HepG2 (cell line): ENCODE measurements at regions not wholly inside any gene's neighbourhood (a gene's known extent, or its start where the extent isn't known, plus 50 kb on each side); places are given as distances from the start of the nearest gene placed in this dataset.

Experiments
- ATAC-seq: fragments of 200-7000 bp; cut with Tn5 transposase; 3 replicates; pipeline ENCODE4 v1.9.1; 2020; ENCODE audit warnings: mild to moderate bottlenecking, moderate library complexity
- BruUV-seq: library from RNA; stranded (reverse); fragments of 400-500 nt; replicated peaks from 2 replicates; lab custom pipeline; 2021; lab: Mats Ljungman, UMichigan
- CTCF ChIA-PET: fragments of 300-600 bp; formaldehyde crosslinking; extraction: SDS; loops from one replicate; lab custom pipeline; 2021; ENCODE audit warnings: low total read pairs, inconsistent platforms, low intra/inter-chr PET ratio; lab: Yijun Ruan, JAX
- POLR2A ChIA-PET: fragments of 350-600 bp; sonication (Branson Sonifier 250); formaldehyde crosslinking; loops from one replicate; lab custom pipeline; 2020; ENCODE audit warnings: antibody characterized with exemption, inconsistent platforms; lab: Yijun Ruan, JAX
- DNase-seq: peaks from one replicate; pipeline ENCODE4 v3.0.0-alpha.2; 2015; ENCODE audit warnings: low spot score
- FAIRE-seq: peaks from 3 replicates; lab custom pipeline; 2011; peaks lifted over from hg19 to GRCh38; lab: Jason Lieb, UNC
- H2AFZ ChIP-seq: one replicate; pipeline ENCODE4 v1.6.1; 2011; ENCODE audit warnings: low read length, inconsistent platforms
- H3K27ac ChIP-seq: fragments of 300-600 bp; 3 replicates; pipeline ENCODE4 v1.8.0; 2011; ENCODE audit warnings: mixed run types, mild to moderate bottlenecking, mixed read lengths, low read length, inconsistent platforms; ENCODE audit not compliant: insufficient read depth; ENCODE audit errors: extremely low read length
- H3K27me3 ChIP-seq, 2 experiments: fragments of 200-600 bp in 1 of 2; 2 replicates in 1 of 2; 3 replicates in 1 of 2; pipeline versions ENCODE4 v1.6.0 to v1.8.0; 2011; ENCODE audit warnings: low read length in 2 of 2, mild to moderate bottlenecking in 2 of 2, moderate library complexity in 2 of 2, inconsistent platforms in 1 of 2; ENCODE audit not compliant: insufficient read depth in 2 of 2, control insufficient read depth in 1 of 2
- H3K36me3 ChIP-seq, 2 experiments: fragments of 200-600 bp in 1 of 2; replicated peaks in 1 of 2; 2 replicates in 1 of 2; 3 replicates in 1 of 2; pipeline versions ENCODE4 v1.5.1 to v1.8.0; 2011; ENCODE audit warnings: low read length in 2 of 2, inconsistent platforms in 1 of 2; ENCODE audit not compliant: insufficient read depth in 2 of 2, control insufficient read depth in 1 of 2
- H3K4me1 ChIP-seq: 2 replicates; pipeline ENCODE4 v1.5.1; 2012; ENCODE audit warnings: low read length, inconsistent platforms; ENCODE audit not compliant: insufficient read depth
- H3K4me2 ChIP-seq: 2 replicates; pipeline ENCODE4 v1.6.0; 2011; ENCODE audit warnings: low read depth, low read length, inconsistent platforms
- H3K4me3 ChIP-seq, 3 experiments: fragments of 200-600 bp in 1 of 3; sonication (generic), shearing (Covaris generic) in 1 of 3; replicated peaks in 1 of 3; 2 replicates each; pipeline ENCODE4 v1.5.1; 2011 to 2016; ENCODE audit warnings: low read length in 3 of 3, inconsistent platforms in 2 of 3, low read depth in 2 of 3, mild to moderate bottlenecking in 2 of 3, control low read depth in 1 of 3, mixed read lengths in 1 of 3; ENCODE audit not compliant: insufficient read depth in 1 of 3
- H3K79me2 ChIP-seq: one replicate; pipeline ENCODE4 v1.6.1; 2011; ENCODE audit warnings: low read length, inconsistent platforms; ENCODE audit not compliant: insufficient read depth
- H3K9ac ChIP-seq: 2 replicates; pipeline ENCODE4 v1.6.0; 2011; ENCODE audit warnings: mild to moderate bottlenecking, low read depth, low read length, inconsistent platforms; ENCODE audit not compliant: insufficient read depth
- H3K9me3 ChIP-seq: 2 replicates; pipeline ENCODE4 v1.5.1; 2012; ENCODE audit warnings: mild to moderate bottlenecking, low read length
- H4K20me1 ChIP-seq: 2 replicates; pipeline ENCODE4 v1.6.0; 2011; ENCODE audit warnings: inconsistent platforms, mild to moderate bottlenecking, low read length, moderate library complexity; ENCODE audit not compliant: insufficient read depth
- GABPA ChIP-seq, 2 experiments: IDR thresholded peaks; 2 replicates each; pipeline ENCODE4 v1.6.1; 2011 to 2016; ENCODE audit warnings: low read depth in 2 of 2, low read length in 1 of 2, missing biosample characterization in 1 of 2, missing genetic modification characterization in 1 of 2
- PBX2 ChIP-seq: IDR thresholded peaks from 2 replicates; pipeline ENCODE4 v1.6.1; 2016; ENCODE audit warnings: control low read depth
- PRPF4 ChIP-seq: fragments of 200-400 bp; formaldehyde crosslinking; IDR thresholded peaks from 2 replicates; pipeline ENCODE4 v1.6.1; 2016; ENCODE audit warnings: low read length, low read depth; ENCODE audit not compliant: poor library complexity, severe bottlenecking
- RBFOX2 ChIP-seq: fragments of 200-400 bp; formaldehyde crosslinking; IDR thresholded peaks from 2 replicates; pipeline ENCODE4 v1.6.1; 2017; ENCODE audit warnings: low read depth, mild to moderate bottlenecking, low read length
- SATB2 ChIP-seq: sonication (generic); formaldehyde crosslinking; IDR thresholded peaks from 2 replicates; pipeline ENCODE4 v1.5.0; 2020; ENCODE audit warnings: missing genetic modification reagents
- SMARCE1 ChIP-seq: fragments of 450-650 bp; IDR thresholded peaks from 2 replicates; pipeline ENCODE4 v1.6.1; 2017; ENCODE audit warnings: borderline replicate concordance
- TP53 ChIP-seq: sonication (generic); formaldehyde crosslinking; conservative IDR thresholded peaks from 2 replicates; pipeline ENCODE4 v1.4.0; 2020; ENCODE audit warnings: missing genetic modification reagents
- ZBTB38 ChIP-seq: sonication (generic); formaldehyde crosslinking; IDR thresholded peaks from 2 replicates; pipeline ENCODE4 v1.5.1; 2020; ENCODE audit warnings: mild to moderate bottlenecking, missing genetic modification reagents
- ZNF224 ChIP-seq: sonication (generic); formaldehyde crosslinking; IDR thresholded peaks from 2 replicates; pipeline ENCODE4 v1.5.0; 2020; ENCODE audit warnings: mild to moderate bottlenecking, missing genetic modification reagents
- ZNF318 ChIP-seq: sonication (generic); formaldehyde crosslinking; IDR thresholded peaks from 2 replicates; pipeline ENCODE4 v1.4.0; 2020; ENCODE audit warnings: mild to moderate bottlenecking, missing genetic modification reagents
- ZNF513 ChIP-seq: sonication (generic); formaldehyde crosslinking; conservative IDR thresholded peaks from 2 replicates; pipeline ENCODE4 v1.5.0; 2020; ENCODE audit warnings: missing genetic modification reagents
- WGBS: methylation state at CpG from one replicate; pipeline ENCODE4 v1.1.6; 2017; ENCODE audit warnings: low lambda C conversion rate; 5-methylcytosine and 5-hydroxymethylcytosine counted together
- in situ Hi-C: cut with HindIII; loops from 2 replicates; pipeline ENCODE4 v1.10.0; 2017; ENCODE audit warnings: low pct_unique_long_range_greater_than_20kb; ENCODE audit not compliant: extremely low pct_ligation_motif_present
- intact Hi-C: fragments of 100-400 bp; cut with micrococcal nuclease; formaldehyde crosslinking; loops from one replicate; pipeline ENCODE4 v1.10.0; 2022; ENCODE audit not compliant: unreplicated experiment

- H4K20me1 ChIP-seq, result no peaks in the 10 kb centered on the region
- intact Hi-C loops, result no loop called here
- DNase-seq, result no peak
- in situ Hi-C loops, result no loop called here
- no peaks in the 10 kb centered on the region for H3K36me3 ChIP-seq
- H3K9me3 ChIP-seq, result no peaks in the 10 kb centered on the region
- H3K27me3 ChIP-seq, result no peaks in the 10 kb centered on the region
- CTCF ChIA-PET, result no interaction called here
- no peak overlapping the region for H2AFZ ChIP-seq
- FAIRE-seq, result no peak
- WGBS, result 2% methylated on average over 1 of the region's 1 CpG
- no peak for TF ChIP-seq ZNF513 (CRISPR knock-in tag)
- TF ChIP-seq ZNF318, result no peak
- TF ChIP-seq ZBTB38, result no peak
- TF ChIP-seq GABPA (IDR thresholded peaks at IDR 0.05; ENCODE audit: low read depth, low read length), result no peak
- TF ChIP-seq GABPA (CRISPR knock-in tag; IDR thresholded peaks at IDR 0.05; ENCODE audit: low read depth), result no peak
- no peak for TF ChIP-seq SMARCE1
- no peak for TF ChIP-seq PRPF4
- TF ChIP-seq RBFOX2, result no peak
- TF ChIP-seq TP53 (CRISPR knock-in tag), result no peak
- TF ChIP-seq ZNF224, result no peak
- no peak for TF ChIP-seq SATB2 (CRISPR knock-in tag)
- no peak for TF ChIP-seq PBX2 (CRISPR knock-in tag)
- no peak for ATAC-seq
- H3K4me1 ChIP-seq, result no peaks in the 10 kb centered on the region
- H3K79me2 ChIP-seq, result no peaks in the 10 kb centered on the region
- no peak overlapping the region for H3K4me2 ChIP-seq
- no peak overlapping the region for H3K9ac ChIP-seq
- POLR2A ChIA-PET, result no interaction called here
- H3K4me3 ChIP-seq, result no peak overlapping the region
- BruUV-seq, result no TSS peak
- no peak overlapping the region for H3K27ac ChIP-seq
Observed at GRCh38 chr10:88211230-88211629, 347.8 kb downstream of the PTEN start.
